Breast epithelium (tissue), 4 donors: ENCODE measurements at regions not wholly inside any gene's neighbourhood (a gene's known extent, or its start where the extent isn't known, plus 50 kb on each side); places are given as distances from the start of the nearest gene placed in this dataset.

Source experiments
- DNase-seq, 2 donors: peaks; one replicate each; pipeline ENCODE4 v3.0.0-alpha.2; 2019; ENCODE audit warnings: low spot score in 2 of 2
- H3K27ac ChIP-seq, 2 donors: fragments of 200-600 bp; sonication (generic) in 1 of 2; one replicate each; pipeline ENCODE4 v1.5.1; 2016 to 2019; ENCODE audit warnings: mild to moderate bottlenecking in 1 of 2
- H3K27me3 ChIP-seq, 2 donors: fragments of 200-600 bp; sonication (generic) in 1 of 2; one replicate each; pipeline versions ENCODE4 v1.5.1 to v1.6.0; 2017 to 2019; ENCODE audit warnings: control low read depth in 1 of 2, mild to moderate bottlenecking in 1 of 2
- H3K36me3 ChIP-seq: fragments of 200-600 bp; one replicate; pipeline ENCODE4 v1.5.1; 2019
- H3K4me1 ChIP-seq, 2 donors: fragments of 200-600 bp; sonication (generic); one replicate each; pipeline ENCODE4 v1.5.1; 2016 to 2019; ENCODE audit warnings: control low read depth in 1 of 2
- H3K4me3 ChIP-seq, 3 donors: fragments of 200-600 bp; sonication (generic); 1 replicate in 2 of 3; 2 replicates in 1 of 3; pipeline ENCODE4 v1.5.1; 2016 to 2019; ENCODE audit warnings: mild to moderate bottlenecking in 3 of 3, moderate library complexity in 2 of 3
- H3K9me3 ChIP-seq, 2 donors: fragments of 200-600 bp; sonication (generic) in 1 of 2; one replicate each; pipeline ENCODE4 v1.5.1; 2016 to 2019; ENCODE audit warnings: control low read depth in 1 of 2
- CTCF ChIP-seq, 3 donors: fragments of 450-650 bp; IDR thresholded peaks; one replicate each; pipeline ENCODE4 v1.5.1; 2016 to 2017; ENCODE audit warnings: antibody characterized with exemption in 3 of 3, mild to moderate bottlenecking in 3 of 3, moderate library complexity in 3 of 3
- POLR2A ChIP-seq: fragments of 450-650 bp; IDR thresholded peaks from one replicate; pipeline ENCODE4 v1.6.1; 2016; ENCODE audit warnings: antibody characterized with exemption, mild to moderate bottlenecking, moderate library complexity
- POLR2AphosphoS5 ChIP-seq, 3 donors: sonication (generic); formaldehyde crosslinking; IDR thresholded peaks; one replicate each; pipeline ENCODE4 v1.6.1; 2017; ENCODE audit warnings: antibody characterized with exemption in 3 of 3
- intact Hi-C: fragments of 100-400 bp; cut with DNase I; formaldehyde crosslinking; loops from one replicate; pipeline ENCODE4 v1.15.1; 2023; ENCODE audit warnings: low total_unique reads

- intact Hi-C loops, result no loop called here
- no peaks in the 10 kb centered on the region for H3K36me3 ChIP-seq
- no peak for DNase-seq
- no peaks in the 10 kb centered on the region for H3K27me3 ChIP-seq
- H3K27ac ChIP-seq, result no peak overlapping the region
- TF ChIP-seq POLR2A, result no peak
- TF ChIP-seq POLR2AphosphoS5 (IDR thresholded peaks at IDR 0.05), result no peak
- TF ChIP-seq CTCF (IDR thresholded peaks at IDR 0.05), result no peak
- H3K9me3 ChIP-seq, result no peaks in the 10 kb centered on the region
- H3K4me1 ChIP-seq, result no peaks in the 10 kb centered on the region
- H3K4me3 ChIP-seq, result no peak overlapping the region
Observed at GRCh38 chr1:222387007-222387814, 160.7 kb downstream of the HHIPL2 start.

- DNase-seq, result no peak
- Histone ChIP-seq H3K4me3 (no peak overlapping the region), H3K27me3 (no peaks in the 10 kb centered on the region), H3K4me1 (no peaks in the 10 kb centered on the region), H3K36me3 (no peaks in the 10 kb centered on the region), H3K9me3 (no peaks in the 10 kb centered on the region), H3K27ac (no peak overlapping the region)
- TF ChIP-seq POLR2AphosphoS5 (IDR thresholded peaks at IDR 0.05) (no peak), CTCF (IDR thresholded peaks at IDR 0.05) (no peak), POLR2A (no peak)
- intact Hi-C loops, result no loop called here
Observed at GRCh38 chr1:222385955-222386354, 161.9 kb downstream of the HHIPL2 start.

DNA sequence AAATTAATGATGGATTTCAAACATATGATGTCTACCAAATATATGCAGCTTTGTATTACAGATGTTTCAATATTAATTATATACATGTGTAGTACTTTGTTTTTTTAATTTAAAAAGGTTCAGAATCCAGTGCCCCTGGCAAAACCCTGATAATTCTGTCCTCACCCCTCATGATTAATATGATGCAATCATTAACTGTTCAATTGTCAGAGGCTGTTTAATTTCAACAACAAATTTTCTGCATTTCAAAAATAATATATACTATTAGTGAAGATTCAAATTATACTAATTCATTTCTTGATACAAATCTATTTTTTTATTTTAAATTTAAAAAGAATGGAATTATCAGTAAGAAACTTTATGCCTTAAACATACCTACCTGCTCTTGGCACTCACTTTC lies 162.6 kb downstream of the HHIPL2 start:
- Histone ChIP-seq H3K27me3 (no peaks in the 10 kb centered on the region), H3K4me1 (no peaks in the 10 kb centered on the region), H3K4me3 (no peak overlapping the region), H3K9me3 (no peaks in the 10 kb centered on the region), H3K36me3 (no peaks in the 10 kb centered on the region), H3K27ac (no peak overlapping the region)
- DNase-seq, result no peak
- intact Hi-C loops, result no loop called here
- no peak for TF ChIP-seq CTCF (IDR thresholded peaks at IDR 0.05)
- TF ChIP-seq POLR2A, result no peak
- TF ChIP-seq POLR2AphosphoS5 (IDR thresholded peaks at IDR 0.05), result no peak

DNA sequence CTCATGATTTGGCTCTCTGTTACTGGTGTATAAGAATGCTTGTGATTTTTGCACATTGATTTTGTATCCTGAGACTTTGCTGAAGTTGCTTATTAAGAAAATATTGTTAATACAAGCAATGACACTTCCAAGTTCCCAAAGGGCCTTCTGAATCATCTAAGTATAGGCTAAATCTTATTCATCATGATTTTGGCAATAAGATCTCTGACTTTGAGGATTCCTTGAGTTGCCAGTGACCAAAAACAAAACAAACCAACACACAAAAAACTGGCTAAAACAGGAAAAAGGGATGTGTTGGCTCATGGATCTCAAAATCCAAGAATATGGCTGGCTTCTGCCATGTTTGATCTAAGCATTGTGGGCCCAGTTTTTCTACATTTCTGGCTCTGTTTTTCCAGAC lies 163.4 kb downstream of the HHIPL2 start:
- Histone ChIP-seq H3K4me1 (no peaks in the 10 kb centered on the region), H3K27ac (no peak overlapping the region), H3K27me3 (no peaks in the 10 kb centered on the region), H3K36me3 (no peaks in the 10 kb centered on the region), H3K4me3 (no peak overlapping the region), H3K9me3 (no peaks in the 10 kb centered on the region)
- no peak for DNase-seq
- no peak for TF ChIP-seq POLR2AphosphoS5 (IDR thresholded peaks at IDR 0.05)
- intact Hi-C loops, result no loop called here

- H3K27me3 ChIP-seq, result no peaks in the 10 kb centered on the region
- no peak overlapping the region for H3K27ac ChIP-seq
- no peaks in the 10 kb centered on the region for H3K36me3 ChIP-seq
- TF ChIP-seq POLR2A (no peak), CTCF (IDR thresholded peaks at IDR 0.05) (no peak), POLR2AphosphoS5 (IDR thresholded peaks at IDR 0.05) (no peak)
- no peak overlapping the region for H3K4me3 ChIP-seq
- no peaks in the 10 kb centered on the region for H3K9me3 ChIP-seq
- intact Hi-C loops, result no loop called here
- no peak for DNase-seq
- no peaks in the 10 kb centered on the region for H3K4me1 ChIP-seq
Observed at GRCh38 chr1:222382171-222382570, 165.7 kb downstream of the HHIPL2 start.
